ENCODE measurements at regions not wholly inside any gene's neighbourhood (a gene's known extent, or its start where the extent isn't known, plus 50 kb on each side); places are given as distances from the start of the nearest gene placed in this dataset.

DNA sequence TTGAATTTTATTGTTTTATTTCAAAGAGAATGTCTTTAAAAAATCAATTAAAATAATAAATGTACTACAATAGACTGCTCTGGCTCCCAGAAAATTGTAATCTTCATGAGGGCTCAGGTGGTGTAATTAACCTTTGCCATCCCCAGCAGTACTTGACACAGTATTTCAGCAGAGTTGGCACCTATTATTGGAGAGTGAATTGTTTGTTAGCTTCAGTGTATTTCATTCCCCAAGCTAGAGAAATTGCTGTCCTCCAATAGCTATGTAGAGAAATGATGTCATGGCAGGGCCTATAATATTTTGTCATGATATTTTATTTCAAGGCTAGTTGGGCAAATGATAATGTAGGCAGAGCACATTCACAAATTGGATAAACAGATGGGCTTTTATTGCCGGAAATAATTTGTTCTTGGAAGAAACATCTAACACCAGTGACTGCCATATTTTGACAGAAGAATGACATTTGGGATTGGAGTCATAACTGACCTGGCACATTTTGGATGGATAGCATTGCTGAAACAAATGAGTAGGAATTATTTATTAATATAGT is 712.0 kb upstream of the NXPH2 start:
- TF ChIP-seq, protein P1, sequence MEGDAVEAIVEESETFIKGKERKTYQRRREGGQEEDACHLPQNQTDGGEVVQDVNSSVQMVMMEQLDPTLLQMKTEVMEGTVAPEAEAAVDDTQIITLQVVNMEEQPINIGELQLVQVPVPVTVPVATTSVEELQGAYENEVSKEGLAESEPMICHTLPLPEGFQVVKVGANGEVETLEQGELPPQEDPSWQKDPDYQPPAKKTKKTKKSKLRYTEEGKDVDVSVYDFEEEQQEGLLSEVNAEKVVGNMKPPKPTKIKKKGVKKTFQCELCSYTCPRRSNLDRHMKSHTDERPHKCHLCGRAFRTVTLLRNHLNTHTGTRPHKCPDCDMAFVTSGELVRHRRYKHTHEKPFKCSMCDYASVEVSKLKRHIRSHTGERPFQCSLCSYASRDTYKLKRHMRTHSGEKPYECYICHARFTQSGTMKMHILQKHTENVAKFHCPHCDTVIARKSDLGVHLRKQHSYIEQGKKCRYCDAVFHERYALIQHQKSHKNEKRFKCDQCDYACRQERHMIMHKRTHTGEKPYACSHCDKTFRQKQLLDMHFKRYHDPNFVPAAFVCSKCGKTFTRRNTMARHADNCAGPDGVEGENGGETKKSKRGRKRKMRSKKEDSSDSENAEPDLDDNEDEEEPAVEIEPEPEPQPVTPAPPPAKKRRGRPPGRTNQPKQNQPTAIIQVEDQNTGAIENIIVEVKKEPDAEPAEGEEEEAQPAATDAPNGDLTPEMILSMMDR (IDR thresholded peaks at IDR 0.05; ENCODE audit: insufficient read depth, low read length, missing control alignments) = no peak
- H3K4me3 ChIP-seq (ENCODE audit: low read depth, low read length) = no peak overlapping the region
- CTCF ChIA-PET = no interaction called here
- POLR2A ChIA-PET = no interaction called here
- DNase-seq (ENCODE audit: low read depth, low spot score) = no peak

DNA sequence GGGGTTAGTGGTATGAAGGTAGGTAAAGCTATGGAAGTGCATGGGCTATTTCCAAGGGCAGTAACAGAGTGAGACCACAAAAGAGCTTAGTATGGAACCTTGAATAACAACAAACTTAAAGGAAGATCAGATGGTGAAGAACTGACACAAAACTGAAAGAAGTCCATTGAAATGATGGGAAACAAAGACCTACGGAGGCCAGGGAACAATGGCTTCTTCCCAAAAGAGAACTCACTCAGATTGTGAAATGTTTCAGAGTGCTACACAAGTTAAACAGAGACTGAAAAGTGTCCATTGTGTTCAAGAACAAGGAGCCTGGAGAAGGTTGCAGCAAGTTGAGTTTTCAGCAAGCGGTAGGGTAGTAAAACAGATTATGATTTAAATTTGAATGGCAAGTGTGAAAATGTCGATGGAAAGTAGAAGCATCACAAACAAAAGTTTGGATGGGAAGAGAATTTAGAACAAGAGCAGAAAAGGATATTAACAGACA is 700.0 kb upstream of the NXPH2 start:
- DNase-seq (ENCODE audit: low read depth, low spot score) = no peak
- ChIA-PET CTCF (no interaction called here), POLR2A (no interaction called here)
- TF ChIP-seq, protein P1 (IDR thresholded peaks at IDR 0.05; ENCODE audit: insufficient read depth, low read length, missing control alignments) = no peak
- H3K4me3 ChIP-seq (ENCODE audit: low read depth, low read length) = no peak overlapping the region

DNA sequence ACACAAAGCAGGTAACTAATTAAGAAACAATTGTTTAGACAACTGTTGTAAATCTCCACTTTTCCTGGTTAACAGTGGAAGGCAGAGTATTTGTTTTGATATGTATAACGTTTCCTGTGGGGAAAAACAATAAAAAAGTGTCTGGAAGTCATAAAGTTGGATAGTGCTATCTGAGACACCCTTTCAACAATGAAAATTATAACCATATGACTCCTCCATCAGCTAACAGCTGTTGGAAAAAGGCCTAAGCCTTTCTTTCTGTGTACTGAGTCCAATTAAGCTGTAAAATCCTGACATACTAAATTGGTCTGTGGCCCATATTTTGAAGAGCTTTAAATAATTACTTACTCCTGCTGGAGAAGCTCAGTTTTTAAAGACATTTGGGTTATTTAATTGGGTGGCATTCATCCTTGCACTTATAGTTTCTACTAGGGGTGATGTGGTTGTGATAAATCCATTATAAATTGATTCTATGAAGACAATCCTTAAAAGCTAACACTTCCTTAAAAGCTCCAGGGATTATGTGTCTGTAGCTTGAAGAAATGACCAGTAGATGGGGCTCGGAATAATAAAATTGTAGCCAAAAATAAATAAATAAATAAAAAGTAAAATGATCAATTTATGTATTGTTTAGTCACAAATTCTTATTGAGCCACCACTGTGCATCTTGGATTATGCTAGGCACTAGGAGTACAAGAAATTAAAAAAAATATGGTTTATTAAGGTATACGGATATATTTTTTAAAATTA is 698.1 kb upstream of the NXPH2 start:
- DNase-seq (ENCODE audit: low read depth, low spot score) = no peak
- ChIA-PET CTCF (no interaction called here), POLR2A (no interaction called here)
- TF ChIP-seq, protein P1 (IDR thresholded peaks at IDR 0.05; ENCODE audit: insufficient read depth, low read length, missing control alignments) = no peak
- no peak overlapping the region for H3K4me3 ChIP-seq (ENCODE audit: low read depth, low read length)

DNA sequence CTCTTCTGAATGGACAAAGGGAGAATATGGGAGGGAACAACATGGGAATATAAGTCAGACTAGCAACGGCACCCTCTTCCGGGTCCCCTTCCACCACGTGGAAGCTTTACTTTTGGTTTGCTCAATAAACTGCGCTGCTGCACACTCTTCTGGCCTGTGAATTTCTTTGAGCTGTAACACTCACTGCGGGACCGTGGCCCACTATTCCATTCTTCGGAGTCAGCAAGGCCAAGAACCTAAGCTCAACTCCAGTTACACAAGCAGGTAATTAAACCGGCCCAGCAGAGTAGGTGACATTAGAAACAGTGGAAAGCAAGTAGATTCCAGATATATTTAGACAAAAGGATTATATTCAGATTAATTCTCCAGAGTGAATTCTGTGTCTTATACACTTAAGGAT is 697.4 kb upstream of the NXPH2 start:
- POLR2A ChIA-PET = no interaction called here
- CTCF ChIA-PET = no interaction called here
- DNase-seq (ENCODE audit: low read depth, low spot score) = no peak
- TF ChIP-seq, protein P1 (IDR thresholded peaks at IDR 0.05; ENCODE audit: insufficient read depth, low read length, missing control alignments) = no peak
- H3K4me3 ChIP-seq (ENCODE audit: low read depth, low read length) = no peak overlapping the region

DNA sequence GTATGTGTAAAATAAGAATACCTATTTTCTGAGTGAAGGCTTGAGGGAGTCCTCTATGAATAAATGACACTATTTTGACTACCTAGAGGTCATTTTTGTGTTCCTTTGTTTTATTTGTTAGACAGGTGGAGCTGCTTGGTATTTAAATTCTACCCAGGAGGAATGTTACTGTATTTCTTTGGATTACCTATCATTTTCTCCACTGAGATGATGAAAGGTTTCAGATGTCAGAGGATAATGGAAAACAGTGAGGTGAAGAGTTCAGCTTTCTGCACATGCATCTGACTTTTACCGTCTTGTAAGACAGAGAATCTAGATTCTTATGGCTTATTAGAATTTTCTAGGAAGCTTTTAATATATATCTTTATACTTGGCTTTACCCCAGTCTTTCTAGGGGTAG is 689.8 kb upstream of the NXPH2 start:
- POLR2A ChIA-PET = no interaction called here
- TF ChIP-seq, protein P1 (IDR thresholded peaks at IDR 0.05; ENCODE audit: insufficient read depth, low read length, missing control alignments) = no peak
- CTCF ChIA-PET = no interaction called here
- H3K4me3 ChIP-seq (ENCODE audit: low read depth, low read length) = no peak overlapping the region
- DNase-seq (ENCODE audit: low read depth, low spot score) = no peak

DNA sequence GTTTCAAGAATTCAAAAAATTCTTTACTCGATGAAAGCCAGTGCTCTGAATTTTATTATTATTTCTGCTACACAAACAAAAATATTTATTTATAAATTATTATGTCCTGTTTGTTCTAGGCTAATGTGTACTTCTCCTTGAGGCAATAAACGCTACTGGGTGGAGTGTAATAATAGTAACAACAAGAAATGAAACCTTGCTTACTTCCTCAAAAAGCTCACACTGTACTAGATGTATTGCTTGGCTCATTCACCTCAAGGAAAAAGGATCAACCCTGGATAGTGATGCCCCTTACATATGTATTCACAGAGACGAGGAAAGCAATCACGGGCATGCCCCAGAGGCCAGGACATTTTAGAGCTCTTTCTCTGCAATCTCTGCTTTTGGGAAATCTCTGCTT is 685.6 kb upstream of the NXPH2 start:
- CTCF ChIA-PET = no interaction called here
- TF ChIP-seq, protein P1 (IDR thresholded peaks at IDR 0.05; ENCODE audit: insufficient read depth, low read length, missing control alignments) = no peak
- POLR2A ChIA-PET = no interaction called here
- DNase-seq (ENCODE audit: low read depth, low spot score) = no peak
- no peak overlapping the region for H3K4me3 ChIP-seq (ENCODE audit: low read depth, low read length)

Data from AG04449 (cell line).